Neural crest cell (in vitro differentiated cells): ENCODE measurements at regions not wholly inside any gene's neighbourhood (a gene's known extent, or its start where the extent isn't known, plus 50 kb on each side); places are given as distances from the start of the nearest gene placed in this dataset.

Experiments
- DNase-seq: peaks from one replicate; pipeline ENCODE4 v3.0.0; 2021; ENCODE audit warnings: low read depth, mixed read lengths, low spot score
- H3K27ac Mint-ChIP-seq: one replicate; pipeline ENCODE4 v1.8.0; 2021; ENCODE audit warnings: mild to moderate bottlenecking, mixed read lengths; ENCODE audit not compliant: unreplicated experiment
- H3K27me3 Mint-ChIP-seq: 2 replicates; pipeline ENCODE4 v1.8.0; 2021; ENCODE audit warnings: low read depth, mild to moderate bottlenecking, mixed read lengths
- H3K36me3 Mint-ChIP-seq: 2 replicates; pipeline ENCODE4 v1.8.0; 2021; ENCODE audit warnings: low read depth, mild to moderate bottlenecking, mixed read lengths
- H3K4me1 Mint-ChIP-seq: 2 replicates; pipeline ENCODE4 v1.8.0; 2021; ENCODE audit warnings: mixed read lengths
- H3K4me3 Mint-ChIP-seq: one replicate; pipeline ENCODE4 v1.8.0; 2021; ENCODE audit warnings: mild to moderate bottlenecking, mixed read lengths
- H3K9me3 Mint-ChIP-seq: 2 replicates; pipeline ENCODE4 v1.8.0; 2021; ENCODE audit warnings: mixed read lengths
- CTCF ChIP-seq: fragments of 200-600 bp; sonication (generic); conservative IDR thresholded peaks from 2 replicates; pipeline ENCODE4 v1.5.0; 2021; ENCODE audit warnings: antibody characterized with exemption, mild to moderate bottlenecking

- no peak for DNase-seq
Observed at GRCh38 chr11:91435694-91436395, 788.8 kb upstream of the FAT3 start.

GRCh38 chr11:91433284-91434010 is 791.2 kb upstream of the FAT3 start:
- no peak for DNase-seq
- H3K4me3 Mint-ChIP-seq, result no peak overlapping the region
- no peak for TF ChIP-seq CTCF
- no peak overlapping the region for H3K27ac Mint-ChIP-seq
- H3K36me3 Mint-ChIP-seq, result peaks cover 3% of the 10 kb centered on the region
- H3K4me1 Mint-ChIP-seq, result no peaks in the 10 kb centered on the region
- peaks cover 3% of the 10 kb centered on the region for H3K9me3 Mint-ChIP-seq
- H3K27me3 Mint-ChIP-seq, result no peaks in the 10 kb centered on the region

More at GRCh38 chr11:91435694-91436395, 788.8 kb upstream of the FAT3 start:
- Mint-ChIP-seq H3K4me3 (no peak overlapping the region), H3K4me1 (no peaks in the 10 kb centered on the region), H3K36me3 (no peaks in the 10 kb centered on the region), H3K9me3 (no peaks in the 10 kb centered on the region), H3K27me3 (no peaks in the 10 kb centered on the region), H3K27ac (no peak overlapping the region)
- no peak for TF ChIP-seq CTCF

- Mint-ChIP-seq H3K4me3 (no peak overlapping the region), H3K36me3 (no peaks in the 10 kb centered on the region), H3K4me1 (no peaks in the 10 kb centered on the region), H3K27me3 (no peaks in the 10 kb centered on the region), H3K9me3 (peaks cover under 1% of the 10 kb centered on the region), H3K27ac (no peak overlapping the region)
- no peak for DNase-seq
- no peak for TF ChIP-seq CTCF
Observed at GRCh38 chr11:91421641-91422040, 803.0 kb upstream of the FAT3 start.

- no peaks in the 10 kb centered on the region for H3K27me3 Mint-ChIP-seq
- no peak for DNase-seq
- no peaks in the 10 kb centered on the region for H3K36me3 Mint-ChIP-seq
- no peak overlapping the region for H3K4me3 Mint-ChIP-seq
- no peaks in the 10 kb centered on the region for H3K9me3 Mint-ChIP-seq
- no peak overlapping the region for H3K27ac Mint-ChIP-seq
- no peak for TF ChIP-seq CTCF
- H3K4me1 Mint-ChIP-seq, result no peaks in the 10 kb centered on the region
Observed at GRCh38 chr11:91407842-91408241, 816.8 kb upstream of the FAT3 start.

GRCh38 chr11:91406009-91406408 is 818.6 kb upstream of the FAT3 start:
- no peak for TF ChIP-seq CTCF
- Mint-ChIP-seq H3K36me3 (no peaks in the 10 kb centered on the region), H3K4me3 (no peak overlapping the region), H3K27me3 (no peaks in the 10 kb centered on the region), H3K27ac (no peak overlapping the region), H3K9me3 (no peaks in the 10 kb centered on the region), H3K4me1 (no peaks in the 10 kb centered on the region)
- no peak for DNase-seq
